ENCODE measurements at regions not wholly inside any gene's neighbourhood (a gene's known extent, or its start where the extent isn't known, plus 50 kb on each side); places are given as distances from the start of the nearest gene placed in this dataset.

GRCh38 chr20:40738976-40739375 lies 49.9 kb upstream of the MAFB start:
- DNase-seq: no peak
- TF ChIP-seq CTCF (IDR thresholded peaks at IDR 0.05; ENCODE audit: low read depth, low read length): no peak

GRCh38 chr20:40739841-40740240 lies 50.8 kb upstream of the MAFB start:
- H3K4me3 ChIP-seq (ENCODE audit: low read depth, low read length): no peak overlapping the region
- DNase-seq: no peak
- H3K4me1 ChIP-seq: no peaks in the 10 kb centered on the region
- H3K9me3 ChIP-seq: no peaks in the 10 kb centered on the region
- peaks cover 2% of the 10 kb centered on the region; the same call in 1 of the 2 replicates for H3K27me3 ChIP-seq
- TF ChIP-seq CTCF (IDR thresholded peaks at IDR 0.05; ENCODE audit: low read depth, low read length): no peak
- no peaks in the 10 kb centered on the region for H3K36me3 ChIP-seq

More at GRCh38 chr20:40738976-40739375, 49.9 kb upstream of the MAFB start:
- no peaks in the 10 kb centered on the region for H3K4me1 ChIP-seq
- no peaks in the 10 kb centered on the region for H3K9me3 ChIP-seq
- H3K4me3 ChIP-seq (ENCODE audit: low read depth, low read length): no peak overlapping the region
- H3K27me3 ChIP-seq: 0 out of 2 replicates have a peak, but pooled peaks cover 2% of the 10 kb centered on the region
- H3K36me3 ChIP-seq: no peaks in the 10 kb centered on the region

- Histone ChIP-seq H3K9me3 (no peaks in the 10 kb centered on the region), H3K4me3 (ENCODE audit: low read depth, low read length) (no peak overlapping the region), H3K27me3 (peaks cover 8% of the 10 kb centered on the region), H3K36me3 (no peaks in the 10 kb centered on the region), H3K4me1 (no peaks in the 10 kb centered on the region)
- DNase-seq: peak; percentile 59
- TF ChIP-seq CTCF (IDR thresholded peaks at IDR 0.05; ENCODE audit: low read depth, low read length): peak; percentile 74
Measured at GRCh38 chr20:40741507-40742106, 52.6 kb upstream of the MAFB start.

GRCh38 chr20:40743141-40743775 lies 54.2 kb upstream of the MAFB start:
- no peak for DNase-seq
- TF ChIP-seq CTCF (IDR thresholded peaks at IDR 0.05; ENCODE audit: low read depth, low read length): no peak
- H3K4me1 ChIP-seq: no peaks in the 10 kb centered on the region
- no peaks in the 10 kb centered on the region for H3K36me3 ChIP-seq
- H3K27me3 ChIP-seq: peaks cover 8% of the 10 kb centered on the region
- H3K9me3 ChIP-seq: no peaks in the 10 kb centered on the region
- H3K4me3 ChIP-seq (ENCODE audit: low read depth, low read length): no peak overlapping the region

- H3K36me3 ChIP-seq: no peaks in the 10 kb centered on the region
- no peak overlapping the region for H3K4me3 ChIP-seq (ENCODE audit: low read depth, low read length)
- no peaks in the 10 kb centered on the region for H3K9me3 ChIP-seq
- no peak for DNase-seq
- H3K4me1 ChIP-seq: no peaks in the 10 kb centered on the region
- TF ChIP-seq CTCF (IDR thresholded peaks at IDR 0.05; ENCODE audit: low read depth, low read length): no peak
- peaks cover 9% of the 10 kb centered on the region for H3K27me3 ChIP-seq
Measured at GRCh38 chr20:40744072-40744817, 55.2 kb upstream of the MAFB start.

GRCh38 chr20:40744818-40745175 lies 55.8 kb upstream of the MAFB start:
- Histone ChIP-seq H3K36me3 (no peaks in the 10 kb centered on the region), H3K9me3 (no peaks in the 10 kb centered on the region), H3K4me3 (ENCODE audit: low read depth, low read length) (no peak overlapping the region), H3K4me1 (no peaks in the 10 kb centered on the region), H3K27me3 (peaks cover 9% of the 10 kb centered on the region)
- DNase-seq: no peak
- TF ChIP-seq CTCF (IDR thresholded peaks at IDR 0.05; ENCODE audit: low read depth, low read length): no peak
